A549 (cell line): ENCODE measurements at regions not wholly inside any gene's neighbourhood (a gene's known extent, or its start where the extent isn't known, plus 50 kb on each side); places are given as distances from the start of the nearest gene placed in this dataset.

Source experiments
- ATAC-seq, 2 experiments: fragments of 200-7000 bp in 1 of 2; fragments of >200 bp in 1 of 2; cut with Nextera tagmentation in 1 of 2; cut with Tn5 transposase in 1 of 2; 3 replicates each; pipeline versions ENCODE4 v1.8.0 to v1.9.1; 2018 to 2020; ENCODE audit warnings: mild to moderate bottlenecking in 1 of 2, moderate library complexity in 1 of 2
- CTCF ChIA-PET: fragments of 300-600 bp; sonication (Branson Sonifier 250); formaldehyde crosslinking; extraction: SDS; loops from one replicate; lab custom pipeline; 2021; ENCODE audit warnings: antibody characterized with exemption, inconsistent platforms; lab: Yijun Ruan, JAX
- POLR2A ChIA-PET: fragments of 350-600 bp; formaldehyde crosslinking; extraction: SDS; loops from one replicate; lab custom pipeline; 2021; ENCODE audit warnings: antibody characterized with exemption, inconsistent platforms; lab: Yijun Ruan, JAX
- DNase-seq, 2 experiments: peaks; one replicate each; pipeline versions ENCODE4 v3.0.0 to v3.0.0-alpha.2; 2011 to 2016; ENCODE audit warnings: low read depth in 1 of 2, low spot score in 1 of 2
- FAIRE-seq: peaks from 2 replicates; lab custom pipeline; 2011; peaks lifted over from hg19 to GRCh38; lab: Jason Lieb, UNC
- H3K27ac ChIP-seq, 2 experiments: fragments of >200 bp; sonication (Bioruptor Twin); formaldehyde crosslinking; 3 replicates each; pipeline ENCODE4 v1.5.1; 2016 to 2017
- H3K4me1 ChIP-seq: fragments of >200 bp; sonication (Bioruptor Twin); formaldehyde crosslinking; 3 replicates; pipeline ENCODE4 v1.6.1; 2016
- H3K4me2 ChIP-seq: fragments of >200 bp; sonication (Bioruptor Twin); formaldehyde crosslinking; 3 replicates; pipeline ENCODE4 v1.6.1; 2016
- H3K4me3 ChIP-seq: fragments of >200 bp; sonication (Bioruptor Twin); formaldehyde crosslinking; 3 replicates; pipeline ENCODE4 v1.5.1; 2016
- H3K9me3 ChIP-seq: fragments of >200 bp; sonication (Bioruptor Twin); formaldehyde crosslinking; 3 replicates; pipeline ENCODE4 v1.6.1; 2016
- CBX2 ChIP-seq: fragments of 200-600 bp; sonication (generic); IDR thresholded peaks from 2 replicates; pipeline ENCODE4 v1.6.1; 2016; ENCODE audit warnings: low read depth, mild to moderate bottlenecking, borderline replicate concordance
- CEBPB ChIP-seq, 2 experiments: fragments of >200 bp in 1 of 2; sonication (Bioruptor Twin) in 1 of 2; formaldehyde crosslinking in 1 of 2; IDR thresholded peaks; 2 replicates each; pipeline ENCODE4 v1.6.1; 2012 to 2016
- CHD2 ChIP-seq: fragments of 150-350 bp; IDR thresholded peaks from 2 replicates; pipeline ENCODE4 v1.6.1; 2014; ENCODE audit warnings: low read length; ENCODE audit not compliant: partially characterized antibody
- EHF ChIP-seq: fragments of 250-450 bp; sonication (Bioruptor Pico); IDR thresholded peaks from 2 replicates; pipeline ENCODE4 v1.5.0; 2020; ENCODE audit warnings: mild to moderate bottlenecking
- FOSL2 ChIP-seq, 2 experiments: fragments of 450-650 bp in 1 of 2; fragments of >200 bp in 1 of 2; sonication (Bioruptor Twin) in 1 of 2; formaldehyde crosslinking; IDR thresholded peaks; 2 replicates each; pipeline versions ENCODE4 v1.5.0 to v1.6.1; 2016 to 2020; ENCODE audit warnings: mild to moderate bottlenecking in 1 of 2, moderate library complexity in 1 of 2
- HDAC2 ChIP-seq: fragments of 200-600 bp; sonication (generic); IDR thresholded peaks from 2 replicates; pipeline ENCODE4 v1.6.1; 2016
- HOXB13 ChIP-seq: fragments of 250-450 bp; sonication (Bioruptor Pico); IDR thresholded peaks from 2 replicates; pipeline ENCODE4 v1.5.0; 2020; ENCODE audit warnings: low read depth, mild to moderate bottlenecking, moderate library complexity
- HOXB5 ChIP-seq: fragments of 250-450 bp; sonication (Bioruptor Pico); IDR thresholded peaks from 2 replicates; pipeline ENCODE4 v1.5.0; 2020; ENCODE audit warnings: mild to moderate bottlenecking, moderate library complexity
- JUNB ChIP-seq: fragments of >200 bp; sonication (Bioruptor Twin); formaldehyde crosslinking; IDR thresholded peaks from 2 replicates; pipeline ENCODE4 v1.6.1; 2016
- MAFK ChIP-seq: fragments of 450-650 bp; IDR thresholded peaks from 2 replicates; pipeline ENCODE4 v1.6.1; 2014; ENCODE audit not compliant: partially characterized antibody
- NFE2L2 ChIP-seq: fragments of 150-350 bp; conservative IDR thresholded peaks from 2 replicates; pipeline ENCODE4 v1.6.1; 2014; ENCODE audit warnings: low read length
- NPAS2 ChIP-seq: fragments of 250-450 bp; sonication (Bioruptor Pico); IDR thresholded peaks from 2 replicates; pipeline ENCODE4 v1.8.0; 2022; ENCODE audit warnings: mild to moderate bottlenecking, moderate library complexity, borderline replicate concordance
- POLR2A ChIP-seq: IDR thresholded peaks from 2 replicates; pipeline ENCODE4 v1.6.1; 2012; ENCODE audit warnings: mild to moderate bottlenecking, low read length
- POLR2AphosphoS2 ChIP-seq: conservative IDR thresholded peaks from 2 replicates; pipeline ENCODE4 v1.6.1; 2012; ENCODE audit warnings: low read length, improper control_type of control experiment, inconsistent platforms
- RAD21 ChIP-seq, 2 experiments: fragments of >200 bp in 1 of 2; sonication (Bioruptor Twin) in 1 of 2; formaldehyde crosslinking in 1 of 2; IDR thresholded peaks in 1 of 2; conservative IDR thresholded peaks in 1 of 2; 2 replicates in 1 of 2; 3 replicates in 1 of 2; pipeline ENCODE4 v1.6.1; 2012 to 2018; ENCODE audit warnings: inconsistent platforms in 1 of 2
- RARB ChIP-seq: fragments of 250-450 bp; sonication (Bioruptor Pico); IDR thresholded peaks from 2 replicates; pipeline ENCODE4 v1.8.0; 2021; ENCODE audit warnings: mild to moderate bottlenecking, moderate library complexity
- RFX5 ChIP-seq: fragments of 450-650 bp; IDR thresholded peaks from 2 replicates; pipeline ENCODE4 v1.7.1; 2014; ENCODE audit warnings: antibody characterized with exemption, mild to moderate bottlenecking, moderate library complexity
- RNF2 ChIP-seq: fragments of 200-600 bp; sonication (generic); IDR thresholded peaks from 2 replicates; pipeline ENCODE4 v1.6.1; 2016; ENCODE audit warnings: low read depth, mild to moderate bottlenecking, antibody characterized with exemption, moderate library complexity, borderline replicate concordance
- SMC3 ChIP-seq: fragments of >200 bp; sonication (Bioruptor Twin); formaldehyde crosslinking; IDR thresholded peaks from 3 replicates; pipeline ENCODE4 v1.6.1; 2018; ENCODE audit warnings: inconsistent platforms
- SREBF2 ChIP-seq: fragments of 450-650 bp; IDR thresholded peaks from 2 replicates; pipeline ENCODE4 v1.6.1; 2014; ENCODE audit warnings: mild to moderate bottlenecking, moderate library complexity
- TFCP2L1 ChIP-seq: fragments of 250-450 bp; sonication (Bioruptor Pico); IDR thresholded peaks from 2 replicates; pipeline ENCODE4 v1.5.0; 2021; ENCODE audit warnings: mild to moderate bottlenecking
- TP53 ChIP-seq: fragments of 250-450 bp; sonication (Bioruptor Pico); IDR thresholded peaks from 2 replicates; pipeline ENCODE4 v1.5.0; 2021; ENCODE audit warnings: mild to moderate bottlenecking, moderate library complexity
- WGBS: methylation state at CpG from one replicate; pipeline ENCODE4 v1.1.6; 2017; ENCODE audit errors: missing lambda C conversion rate; 5-methylcytosine and 5-hydroxymethylcytosine counted together
- TF ChIP-seq, protein P1 (sequence below): fragments of 150-350 bp; IDR thresholded peaks from 2 replicates; pipeline ENCODE4 v1.6.1; 2014; ENCODE audit warnings: low read depth, mild to moderate bottlenecking, low read length
- TF ChIP-seq, protein P2 (sequence below): fragments of >200 bp; sonication (Bioruptor Twin); formaldehyde crosslinking; IDR thresholded peaks from 3 replicates; pipeline ENCODE4 v1.6.1; 2016

DNA sequence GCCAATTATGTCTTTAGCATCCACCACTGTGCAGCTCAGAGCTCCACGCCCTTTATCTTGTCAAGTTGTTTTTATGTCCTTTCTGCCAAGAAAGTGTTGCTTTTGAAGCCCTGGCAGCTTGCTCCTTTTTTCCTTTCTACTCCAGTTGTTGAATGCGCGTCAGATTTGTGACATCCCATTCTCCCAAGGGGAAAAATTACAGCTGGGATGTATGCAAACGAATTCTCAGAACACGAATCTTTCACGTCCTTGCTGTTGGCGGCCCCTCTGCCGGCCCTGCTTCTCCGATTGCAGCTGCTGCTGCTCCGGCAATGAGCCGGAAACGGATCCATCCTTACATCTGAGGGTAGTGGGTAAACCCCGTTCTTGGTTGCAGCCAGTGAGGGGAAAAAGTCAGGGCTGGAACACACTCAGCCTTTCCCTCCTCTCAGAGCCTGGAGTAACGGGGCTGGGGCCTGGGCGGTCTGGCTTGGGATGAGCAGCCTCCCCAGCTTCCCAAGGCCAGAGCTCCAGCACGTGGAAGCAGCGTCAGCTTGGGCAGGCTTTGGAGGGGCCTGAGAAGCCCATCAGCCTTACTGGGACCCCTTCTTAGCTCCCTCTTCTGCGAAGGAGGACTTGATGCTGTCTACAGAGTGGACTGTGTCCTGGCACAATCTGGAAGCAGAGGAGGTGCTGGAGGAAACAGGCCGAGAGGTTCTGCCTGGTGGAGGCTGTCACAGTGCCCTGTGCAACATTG lies 79.0 kb upstream of the CHST15 start:
- H3K9me3 ChIP-seq, result no peaks in the 10 kb centered on the region
- no peak overlapping the region for H3K27ac ChIP-seq
- no peak overlapping the region for H3K4me2 ChIP-seq
- TF ChIP-seq JUNB (no peak), HOXB5 (no peak), MAFK (no peak), POLR2AphosphoS2 (no peak)
- FAIRE-seq, result no peak
- H3K4me1 ChIP-seq, result no peaks in the 10 kb centered on the region
- CTCF ChIA-PET, result no interaction called here
- POLR2A ChIA-PET, result no interaction called here
- DNase-seq, result no peak
- no peak for ATAC-seq
- H3K4me3 ChIP-seq, result no peak overlapping the region
- 71% methylated on average over 19 of the region's 19 CpGs for WGBS

DNA sequence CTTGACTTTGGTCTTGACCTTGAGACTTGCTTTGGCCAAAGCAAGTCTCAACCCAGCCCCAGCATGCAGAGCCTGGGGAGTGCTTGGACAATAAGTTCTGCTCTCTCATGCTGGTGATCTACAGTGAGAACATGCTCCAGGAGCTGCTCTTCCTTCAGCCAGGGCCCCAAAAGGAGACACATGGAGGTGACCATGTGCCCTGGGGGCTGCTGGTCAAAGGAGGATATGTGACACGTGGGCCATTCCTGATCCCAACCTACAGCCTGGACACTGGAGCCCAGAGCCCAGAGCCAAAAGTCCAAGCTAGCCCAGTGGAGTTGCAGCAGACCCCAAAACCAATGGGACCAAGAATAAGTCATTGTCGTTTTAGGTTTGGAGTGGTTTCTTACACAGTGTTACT lies 78.2 kb upstream of the CHST15 start:
- POLR2A ChIA-PET, result no interaction called here
- no peak for FAIRE-seq
- Histone ChIP-seq H3K4me3 (no peak overlapping the region), H3K27ac (no peak overlapping the region), H3K9me3 (no peaks in the 10 kb centered on the region), H3K4me1 (no peaks in the 10 kb centered on the region), H3K4me2 (no peak overlapping the region)
- no peak for ATAC-seq
- TF ChIP-seq CBX2, result no peak
- no peak for TF ChIP-seq RAD21 (conservative IDR thresholded peaks at IDR 0.05 in 1 of 2, IDR thresholded peaks at IDR 0.05 in 1 of 2)
- TF ChIP-seq HOXB13 (CRISPR knock-in tag), result no peak
- no peak for TF ChIP-seq HDAC2
- no peak for TF ChIP-seq EHF
- no peak for TF ChIP-seq SMC3
- no peak for TF ChIP-seq NFE2L2
- TF ChIP-seq JUNB, result no peak
- no peak for TF ChIP-seq CEBPB (IDR thresholded peaks at IDR 0.05)
- TF ChIP-seq MAFK, result no peak
- no peak for TF ChIP-seq HOXB5
- 45% methylated on average over 2 of the region's 2 CpGs for WGBS
- CTCF ChIA-PET, result interaction anchor here (1.0 kb wide), 1 partner anchor 34 kb away, joined by 3 read pairs; no protein-coding TSS in a partner anchor
- no peak for DNase-seq

DNA sequence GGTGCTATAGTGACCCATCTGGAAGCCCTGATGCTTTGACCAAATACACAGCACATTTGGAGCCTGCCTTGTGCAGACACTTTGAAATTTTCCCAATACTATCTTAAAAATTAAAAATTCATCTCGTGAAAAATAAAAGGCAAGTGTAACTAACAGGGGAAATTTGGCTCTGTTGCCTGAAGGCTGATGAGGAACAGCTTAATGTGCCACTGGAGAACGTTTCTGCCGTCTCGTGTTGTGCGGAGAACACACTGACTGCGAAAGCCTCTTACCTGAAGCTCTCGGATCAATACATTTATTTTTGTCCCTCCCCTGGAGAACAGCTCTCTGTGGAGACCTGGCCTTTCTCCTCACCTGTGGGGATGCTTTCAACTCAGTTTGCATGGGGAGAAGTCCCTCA lies 77.2 kb upstream of the CHST15 start:
- Histone ChIP-seq H3K27ac (no peak overlapping the region), H3K4me1 (no peaks in the 10 kb centered on the region), H3K9me3 (no peaks in the 10 kb centered on the region), H3K4me2 (no peak overlapping the region), H3K4me3 (no peak overlapping the region)
- DNase-seq (no peak), ATAC-seq (no peak), FAIRE-seq (no peak)
- WGBS, result 63% methylated on average over 7 of the region's 7 CpGs
- CTCF ChIA-PET, result interaction anchor here (1.0 kb wide), 1 partner anchor 35 kb away, joined by 3 read pairs; no protein-coding TSS in a partner anchor
- TF ChIP-seq TFCP2L1 (CRISPR knock-in tag) (no peak), FOSL2 (IDR thresholded peaks at IDR 0.05) (no peak), FOSL2 (CRISPR knock-in tag; IDR thresholded peaks at IDR 0.05) (no peak)
- POLR2A ChIA-PET, result no interaction called here

DNA sequence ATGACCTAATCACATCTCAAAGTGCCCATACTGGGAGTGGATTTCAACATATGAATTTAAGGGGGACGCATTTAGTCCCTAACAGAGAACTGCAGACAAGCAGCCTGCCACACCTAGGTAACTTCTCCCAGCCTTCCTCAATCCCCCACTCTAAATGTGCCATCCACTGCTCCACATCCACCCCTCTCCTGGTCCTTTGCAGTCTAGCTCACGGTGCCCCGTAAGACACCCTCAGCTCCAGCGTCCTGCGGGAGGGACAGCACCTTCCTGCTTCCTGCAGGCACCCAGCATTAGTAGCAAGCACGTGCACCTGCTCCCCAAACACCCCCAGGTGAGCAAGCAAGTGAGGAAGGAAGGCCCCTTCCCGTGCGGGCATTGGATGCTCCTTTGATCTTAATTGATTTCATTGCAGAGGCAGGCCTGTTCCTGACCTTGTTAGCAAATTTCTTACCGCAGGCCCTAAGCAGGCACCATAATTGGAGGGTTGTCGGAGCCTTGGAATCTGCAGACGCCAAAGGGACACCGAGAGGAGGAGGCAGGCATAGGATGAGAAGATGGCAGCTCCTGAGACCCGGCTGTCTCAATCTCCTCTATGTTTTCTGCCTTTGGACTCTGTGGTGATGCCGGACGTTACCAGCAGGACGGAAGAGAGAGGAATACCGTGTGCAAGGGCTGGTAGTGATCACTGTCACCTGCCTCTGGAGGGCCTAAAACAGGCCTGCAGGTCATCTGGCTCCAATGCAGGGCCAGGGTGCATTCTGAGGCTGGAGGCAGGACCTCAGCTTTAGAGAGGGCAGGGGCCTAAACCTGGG lies 75.8 kb upstream of the CHST15 start:
- ChIA-PET CTCF (no interaction called here), POLR2A (no interaction called here)
- no peak for DNase-seq
- no peaks in the 10 kb centered on the region for H3K9me3 ChIP-seq
- no peak for FAIRE-seq
- H3K4me2 ChIP-seq, result no peak overlapping the region
- TF ChIP-seq NFE2L2 (no peak), POLR2A (no peak), TP53 (CRISPR knock-in tag) (no peak), CHD2 (no peak), SREBF2 (no peak), RAD21 (conservative IDR thresholded peaks at IDR 0.05 in 1 of 2, IDR thresholded peaks at IDR 0.05 in 1 of 2) (no peak), MAFK (no peak), CBX2 (no peak), HOXB5 (no peak), NPAS2 (CRISPR knock-in tag) (no peak), RFX5 (no peak), RARB (CRISPR knock-in tag) (no peak), TFCP2L1 (CRISPR knock-in tag) (no peak), HDAC2 (no peak), RNF2 (no peak)
- TF ChIP-seq, protein P1, sequence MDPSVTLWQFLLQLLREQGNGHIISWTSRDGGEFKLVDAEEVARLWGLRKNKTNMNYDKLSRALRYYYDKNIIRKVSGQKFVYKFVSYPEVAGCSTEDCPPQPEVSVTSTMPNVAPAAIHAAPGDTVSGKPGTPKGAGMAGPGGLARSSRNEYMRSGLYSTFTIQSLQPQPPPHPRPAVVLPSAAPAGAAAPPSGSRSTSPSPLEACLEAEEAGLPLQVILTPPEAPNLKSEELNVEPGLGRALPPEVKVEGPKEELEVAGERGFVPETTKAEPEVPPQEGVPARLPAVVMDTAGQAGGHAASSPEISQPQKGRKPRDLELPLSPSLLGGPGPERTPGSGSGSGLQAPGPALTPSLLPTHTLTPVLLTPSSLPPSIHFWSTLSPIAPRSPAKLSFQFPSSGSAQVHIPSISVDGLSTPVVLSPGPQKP, result no peak
- TF ChIP-seq, protein P2, sequence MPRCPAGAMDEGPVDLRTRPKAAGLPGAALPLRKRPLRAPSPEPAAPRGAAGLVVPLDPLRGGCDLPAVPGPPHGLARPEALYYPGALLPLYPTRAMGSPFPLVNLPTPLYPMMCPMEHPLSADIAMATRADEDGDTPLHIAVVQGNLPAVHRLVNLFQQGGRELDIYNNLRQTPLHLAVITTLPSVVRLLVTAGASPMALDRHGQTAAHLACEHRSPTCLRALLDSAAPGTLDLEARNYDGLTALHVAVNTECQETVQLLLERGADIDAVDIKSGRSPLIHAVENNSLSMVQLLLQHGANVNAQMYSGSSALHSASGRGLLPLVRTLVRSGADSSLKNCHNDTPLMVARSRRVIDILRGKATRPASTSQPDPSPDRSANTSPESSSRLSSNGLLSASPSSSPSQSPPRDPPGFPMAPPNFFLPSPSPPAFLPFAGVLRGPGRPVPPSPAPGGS, result no peak
- no peak overlapping the region for H3K27ac ChIP-seq
- no peaks in the 10 kb centered on the region for H3K4me1 ChIP-seq
- no peak overlapping the region for H3K4me3 ChIP-seq
- WGBS, result 74% methylated on average over 17 of the region's 17 CpGs
- peak in 1 of 2 experiments; percentile 49; a peak in 3 of 6 replicates for ATAC-seq
